Chondrocyte (in vitro differentiated cells): ENCODE measurements at regions not wholly inside any gene's neighbourhood (a gene's known extent, or its start where the extent isn't known, plus 50 kb on each side); places are given as distances from the start of the nearest gene placed in this dataset.

Source experiments
- DNase-seq: peaks from one replicate; pipeline ENCODE4 v3.0.0; 2021; ENCODE audit warnings: mixed read lengths, low spot score
- H3K27ac Mint-ChIP-seq: one replicate; pipeline ENCODE4 v1.8.0; 2021; ENCODE audit warnings: mild to moderate bottlenecking, moderate library complexity, mixed read lengths; ENCODE audit not compliant: unreplicated experiment
- H3K27me3 Mint-ChIP-seq: 2 replicates; pipeline ENCODE4 v1.8.0; 2021; ENCODE audit warnings: low read depth, mixed read lengths
- H3K36me3 Mint-ChIP-seq: 2 replicates; pipeline ENCODE4 v1.8.0; 2021; ENCODE audit warnings: low read depth, mixed read lengths
- H3K4me1 Mint-ChIP-seq: 2 replicates; pipeline ENCODE4 v1.8.0; 2021; ENCODE audit warnings: low read depth, mild to moderate bottlenecking, mixed read lengths
- H3K4me3 Mint-ChIP-seq: one replicate; pipeline ENCODE4 v1.8.0; 2021; ENCODE audit warnings: mild to moderate bottlenecking, moderate library complexity, mixed read lengths; ENCODE audit not compliant: unreplicated experiment
- H3K9me3 Mint-ChIP-seq: 2 replicates; pipeline ENCODE4 v1.8.0; 2021; ENCODE audit warnings: low read depth, mixed read lengths
- TF ChIP-seq, protein P1 (sequence below): fragments of 200-600 bp; sonication (generic); IDR thresholded peaks from 2 replicates; pipeline ENCODE4 v1.5.0; 2021; ENCODE audit warnings: antibody characterized with exemption, mild to moderate bottlenecking, moderate library complexity

DNA sequence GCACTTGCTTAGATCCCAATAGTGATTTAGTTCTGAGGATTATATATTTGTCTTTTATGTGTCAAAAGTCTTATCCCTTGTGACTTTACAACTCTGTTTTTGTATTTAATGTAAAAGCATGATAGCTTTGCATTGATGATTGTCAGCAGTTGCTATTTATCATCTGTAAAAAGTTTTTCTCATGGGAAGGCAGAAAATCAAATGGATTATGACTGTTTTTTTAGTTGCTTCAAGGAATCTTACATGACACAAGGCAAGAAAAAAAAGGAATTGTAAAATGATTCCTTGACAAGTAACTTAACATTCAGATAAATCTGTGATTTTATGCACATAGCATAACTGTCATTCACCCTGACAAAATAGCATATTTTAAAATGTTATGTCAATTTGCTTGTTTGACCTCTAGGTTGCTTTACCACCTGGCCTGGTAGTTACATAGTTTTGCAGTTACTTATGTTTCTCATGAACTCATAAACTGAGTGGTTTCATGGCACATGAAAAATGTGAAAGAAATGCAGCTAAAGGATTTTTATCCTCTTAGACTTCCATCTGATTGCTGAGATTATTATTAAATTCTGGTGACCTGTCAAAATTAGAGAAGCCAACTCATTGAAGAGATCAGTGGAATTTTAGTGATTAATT, 622.6 kb downstream of the ADGRL2 start:
- no peak for DNase-seq
- no peak overlapping the region for H3K4me3 Mint-ChIP-seq
- H3K4me1 Mint-ChIP-seq = peaks cover 12% of the 10 kb centered on the region
- no peaks in the 10 kb centered on the region for H3K9me3 Mint-ChIP-seq
- TF ChIP-seq, protein P1, sequence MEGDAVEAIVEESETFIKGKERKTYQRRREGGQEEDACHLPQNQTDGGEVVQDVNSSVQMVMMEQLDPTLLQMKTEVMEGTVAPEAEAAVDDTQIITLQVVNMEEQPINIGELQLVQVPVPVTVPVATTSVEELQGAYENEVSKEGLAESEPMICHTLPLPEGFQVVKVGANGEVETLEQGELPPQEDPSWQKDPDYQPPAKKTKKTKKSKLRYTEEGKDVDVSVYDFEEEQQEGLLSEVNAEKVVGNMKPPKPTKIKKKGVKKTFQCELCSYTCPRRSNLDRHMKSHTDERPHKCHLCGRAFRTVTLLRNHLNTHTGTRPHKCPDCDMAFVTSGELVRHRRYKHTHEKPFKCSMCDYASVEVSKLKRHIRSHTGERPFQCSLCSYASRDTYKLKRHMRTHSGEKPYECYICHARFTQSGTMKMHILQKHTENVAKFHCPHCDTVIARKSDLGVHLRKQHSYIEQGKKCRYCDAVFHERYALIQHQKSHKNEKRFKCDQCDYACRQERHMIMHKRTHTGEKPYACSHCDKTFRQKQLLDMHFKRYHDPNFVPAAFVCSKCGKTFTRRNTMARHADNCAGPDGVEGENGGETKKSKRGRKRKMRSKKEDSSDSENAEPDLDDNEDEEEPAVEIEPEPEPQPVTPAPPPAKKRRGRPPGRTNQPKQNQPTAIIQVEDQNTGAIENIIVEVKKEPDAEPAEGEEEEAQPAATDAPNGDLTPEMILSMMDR = no peak
- no peaks in the 10 kb centered on the region for H3K36me3 Mint-ChIP-seq
- H3K27ac Mint-ChIP-seq = no peak overlapping the region
- no peaks in the 10 kb centered on the region for H3K27me3 Mint-ChIP-seq

DNA sequence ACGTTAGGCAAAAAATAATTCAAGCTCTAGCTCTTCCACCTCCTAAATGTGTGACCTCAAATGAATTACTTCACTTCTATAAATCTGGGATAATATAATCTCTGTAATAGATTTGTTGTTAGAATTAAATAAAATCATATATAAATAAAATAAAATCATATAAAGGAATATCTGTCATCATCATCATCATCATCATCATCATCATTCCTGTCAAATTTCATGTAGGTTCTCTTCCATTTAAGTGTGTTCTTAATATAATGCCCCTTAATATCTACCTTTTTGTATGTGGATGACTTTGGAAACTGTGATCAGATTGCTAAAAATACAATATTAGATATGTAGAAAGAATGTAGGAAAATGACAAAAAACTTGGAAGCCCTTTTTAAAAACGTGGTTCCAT, 621.0 kb downstream of the ADGRL2 start:
- no peak overlapping the region for H3K4me3 Mint-ChIP-seq
- H3K4me1 Mint-ChIP-seq = peaks cover 17% of the 10 kb centered on the region
- no peaks in the 10 kb centered on the region for H3K9me3 Mint-ChIP-seq
- no peak overlapping the region for H3K27ac Mint-ChIP-seq
- no peaks in the 10 kb centered on the region for H3K27me3 Mint-ChIP-seq
- no peaks in the 10 kb centered on the region for H3K36me3 Mint-ChIP-seq
- TF ChIP-seq, protein P1 = no peak
- DNase-seq = no peak

DNA sequence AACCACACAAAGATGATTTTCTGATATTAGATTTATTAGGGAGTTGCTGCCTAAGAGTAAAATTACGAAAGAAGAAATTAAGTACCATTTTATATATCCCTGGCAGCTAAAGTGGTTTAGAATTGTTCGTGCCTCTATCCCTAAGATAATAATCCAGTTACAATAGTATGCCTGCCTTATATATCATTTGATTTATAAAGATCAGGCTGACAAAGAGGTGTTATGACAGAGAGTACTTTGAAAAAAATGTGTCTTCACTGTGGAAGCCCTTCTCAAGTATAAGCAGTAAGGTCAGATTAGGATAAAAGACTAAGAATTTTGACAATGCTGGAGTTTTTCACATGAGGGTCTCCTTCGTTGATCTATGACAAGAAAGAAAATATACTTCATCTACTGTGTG, 619.9 kb downstream of the ADGRL2 start:
- H3K27me3 Mint-ChIP-seq = no peaks in the 10 kb centered on the region
- peaks cover 17% of the 10 kb centered on the region for H3K4me1 Mint-ChIP-seq
- H3K27ac Mint-ChIP-seq = no peak overlapping the region
- no peak for DNase-seq
- no peak overlapping the region for H3K4me3 Mint-ChIP-seq
- H3K36me3 Mint-ChIP-seq = no peaks in the 10 kb centered on the region
- TF ChIP-seq, protein P1 = no peak
- H3K9me3 Mint-ChIP-seq = peaks cover 3% of the 10 kb centered on the region

DNA sequence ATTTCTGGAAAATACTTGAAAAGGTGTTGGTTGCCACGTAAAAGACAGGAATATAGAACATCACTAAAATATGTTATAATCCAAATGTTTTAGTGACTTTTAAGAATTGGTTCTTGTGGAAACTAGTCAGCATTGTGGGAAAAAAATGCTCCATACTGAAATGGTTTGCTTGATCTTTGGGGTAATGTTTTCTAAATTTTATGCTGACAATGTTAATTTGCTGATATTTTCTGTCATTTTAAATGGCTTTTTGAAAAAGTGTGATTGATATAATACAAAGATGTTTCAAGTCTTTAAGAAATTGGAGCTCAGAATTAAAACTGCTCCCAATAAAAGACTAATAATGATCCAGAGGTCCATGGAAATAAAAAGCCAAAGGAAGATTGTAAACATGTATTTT, 610.9 kb downstream of the ADGRL2 start:
- no peaks in the 10 kb centered on the region for H3K36me3 Mint-ChIP-seq
- TF ChIP-seq, protein P1 = no peak
- no peaks in the 10 kb centered on the region for H3K27me3 Mint-ChIP-seq
- no peaks in the 10 kb centered on the region for H3K4me1 Mint-ChIP-seq
- peaks cover 4% of the 10 kb centered on the region for H3K9me3 Mint-ChIP-seq
- no peak overlapping the region for H3K27ac Mint-ChIP-seq
- DNase-seq = no peak
- no peak overlapping the region for H3K4me3 Mint-ChIP-seq

DNA sequence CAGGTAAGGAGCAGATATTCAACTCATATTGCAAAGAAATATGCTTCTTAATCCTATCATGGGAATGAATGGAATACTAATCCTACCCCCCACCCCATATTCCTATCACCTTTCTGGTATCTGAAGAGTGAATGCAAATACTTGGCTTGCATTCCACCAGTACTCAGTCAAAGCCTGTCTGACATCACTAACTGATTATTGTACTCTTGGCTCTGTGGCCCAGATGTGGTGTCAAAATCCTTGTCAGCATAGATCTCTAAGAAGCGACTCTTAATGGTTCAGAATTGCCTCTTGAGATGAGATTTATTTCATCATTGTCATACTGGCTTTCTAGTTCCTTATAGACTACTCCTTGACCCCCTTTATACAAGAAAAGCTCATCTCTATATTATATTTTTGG, 604.6 kb downstream of the ADGRL2 start:
- Mint-ChIP-seq H3K4me3 (no peak overlapping the region), H3K27ac (no peak overlapping the region), H3K27me3 (no peaks in the 10 kb centered on the region), H3K4me1 (no peaks in the 10 kb centered on the region), H3K9me3 (peaks cover 3% of the 10 kb centered on the region), H3K36me3 (no peaks in the 10 kb centered on the region)
- TF ChIP-seq, protein P1 = no peak
- no peak for DNase-seq
